GM12891 (cell line): ENCODE measurements at regions not wholly inside any gene's neighbourhood (a gene's known extent, or its start where the extent isn't known, plus 50 kb on each side); places are given as distances from the start of the nearest gene placed in this dataset.

Source experiments
- POLR2A ChIP-seq: IDR thresholded peaks from 2 replicates; pipeline ENCODE4 v1.6.1; 2011; ENCODE audit warnings: low read depth, low read length, control low read depth
- POLR2AphosphoS5 ChIP-seq: IDR thresholded peaks from 2 replicates; pipeline ENCODE4 v1.6.1; 2011; ENCODE audit warnings: low read depth, low read length, control low read depth
- SPI1 ChIP-seq: IDR thresholded peaks from 2 replicates; pipeline ENCODE4 v1.6.1; 2011; ENCODE audit warnings: low read depth, low read length, control low read depth
- TAF1 ChIP-seq: IDR thresholded peaks from 2 replicates; pipeline ENCODE4 v1.6.1; 2011; ENCODE audit warnings: low read depth, low read length, control low read depth

- no peak for TF ChIP-seq POLR2AphosphoS5
- no peak for TF ChIP-seq SPI1
- no peak for TF ChIP-seq POLR2A
- TF ChIP-seq TAF1, result no peak
These were observed 93.2 kb downstream of the IRS2 start for GRCh38 chr13:109693213-109693612.
